ENCODE measurements at regions not wholly inside any gene's neighbourhood (a gene's known extent, or its start where the extent isn't known, plus 50 kb on each side); places are given as distances from the start of the nearest gene placed in this dataset.
"Not testable (repeated sequence)": the region's sequence is repeated elsewhere in the genome, so short reads cannot be mapped to it uniquely, and the experiment has no call there.

DNA sequence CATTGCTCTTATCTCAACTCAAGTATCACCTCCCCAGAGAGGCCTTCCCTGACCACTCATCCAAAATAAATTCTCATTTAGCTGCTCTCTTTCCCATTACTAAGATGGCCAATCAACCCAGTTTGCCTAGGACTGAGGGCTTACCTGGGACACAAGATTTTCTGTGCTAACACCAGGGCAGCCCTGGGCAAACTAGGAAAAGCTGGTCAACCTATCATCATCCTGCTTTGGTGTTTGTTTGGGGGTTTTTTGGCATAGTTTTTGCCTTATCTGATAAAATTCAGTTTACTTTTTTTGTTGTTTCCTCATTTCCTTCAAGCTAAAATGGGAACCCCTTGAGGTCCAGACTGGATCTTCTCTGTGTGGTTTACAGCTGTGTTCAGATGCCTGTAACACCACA is 131.4 kb upstream of the NR2F2 start:
- H3K9me3 ChIP-seq (ENCODE audit: insufficient read depth, low read depth, low read length), result no peaks in the 10 kb centered on the region
- no peaks in the 10 kb centered on the region for H3F3A ChIP-seq (ENCODE audit: low read depth)
- H3K4me3 ChIP-seq (ENCODE audit: low read length, poor library complexity, severe bottlenecking), result no peak overlapping the region
- no peaks in the 10 kb centered on the region for H3K79me2 ChIP-seq (ENCODE audit: insufficient read depth, low read length)
- no peak overlapping the region for H3K9ac ChIP-seq (ENCODE audit: low read depth, low read length, poor library complexity, severe bottlenecking)
- no peaks in the 10 kb centered on the region for H3K27me3 ChIP-seq (ENCODE audit: insufficient read depth, low read length, poor library complexity, severe bottlenecking)
- no peaks in the 10 kb centered on the region for H4K20me1 ChIP-seq (ENCODE audit: insufficient read depth, low read length, poor library complexity, severe bottlenecking)
- H3K4me1 ChIP-seq (ENCODE audit: insufficient read depth, low read length, poor library complexity, severe bottlenecking), result no peaks in the 10 kb centered on the region
- no peaks in the 10 kb centered on the region for H3K36me3 ChIP-seq (ENCODE audit: insufficient read depth, low read length)
- TF ChIP-seq, protein P1, sequence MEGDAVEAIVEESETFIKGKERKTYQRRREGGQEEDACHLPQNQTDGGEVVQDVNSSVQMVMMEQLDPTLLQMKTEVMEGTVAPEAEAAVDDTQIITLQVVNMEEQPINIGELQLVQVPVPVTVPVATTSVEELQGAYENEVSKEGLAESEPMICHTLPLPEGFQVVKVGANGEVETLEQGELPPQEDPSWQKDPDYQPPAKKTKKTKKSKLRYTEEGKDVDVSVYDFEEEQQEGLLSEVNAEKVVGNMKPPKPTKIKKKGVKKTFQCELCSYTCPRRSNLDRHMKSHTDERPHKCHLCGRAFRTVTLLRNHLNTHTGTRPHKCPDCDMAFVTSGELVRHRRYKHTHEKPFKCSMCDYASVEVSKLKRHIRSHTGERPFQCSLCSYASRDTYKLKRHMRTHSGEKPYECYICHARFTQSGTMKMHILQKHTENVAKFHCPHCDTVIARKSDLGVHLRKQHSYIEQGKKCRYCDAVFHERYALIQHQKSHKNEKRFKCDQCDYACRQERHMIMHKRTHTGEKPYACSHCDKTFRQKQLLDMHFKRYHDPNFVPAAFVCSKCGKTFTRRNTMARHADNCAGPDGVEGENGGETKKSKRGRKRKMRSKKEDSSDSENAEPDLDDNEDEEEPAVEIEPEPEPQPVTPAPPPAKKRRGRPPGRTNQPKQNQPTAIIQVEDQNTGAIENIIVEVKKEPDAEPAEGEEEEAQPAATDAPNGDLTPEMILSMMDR (conservative IDR thresholded peaks at IDR 0.05; ENCODE audit: low read length), result no peak
- TF ChIP-seq EZH2phosphoT487 (IDR thresholded peaks at IDR 0.05; ENCODE audit: borderline replicate concordance), result no peak
- H3K9me2 ChIP-seq (replicated peaks; ENCODE audit: low read depth, low read length), result no peaks in the 10 kb centered on the region
- no peak overlapping the region for H3K4me2 ChIP-seq (ENCODE audit: low read depth, low read length, poor library complexity, severe bottlenecking)
- no peak overlapping the region for H2AFZ ChIP-seq (ENCODE audit: low read length)

DNA sequence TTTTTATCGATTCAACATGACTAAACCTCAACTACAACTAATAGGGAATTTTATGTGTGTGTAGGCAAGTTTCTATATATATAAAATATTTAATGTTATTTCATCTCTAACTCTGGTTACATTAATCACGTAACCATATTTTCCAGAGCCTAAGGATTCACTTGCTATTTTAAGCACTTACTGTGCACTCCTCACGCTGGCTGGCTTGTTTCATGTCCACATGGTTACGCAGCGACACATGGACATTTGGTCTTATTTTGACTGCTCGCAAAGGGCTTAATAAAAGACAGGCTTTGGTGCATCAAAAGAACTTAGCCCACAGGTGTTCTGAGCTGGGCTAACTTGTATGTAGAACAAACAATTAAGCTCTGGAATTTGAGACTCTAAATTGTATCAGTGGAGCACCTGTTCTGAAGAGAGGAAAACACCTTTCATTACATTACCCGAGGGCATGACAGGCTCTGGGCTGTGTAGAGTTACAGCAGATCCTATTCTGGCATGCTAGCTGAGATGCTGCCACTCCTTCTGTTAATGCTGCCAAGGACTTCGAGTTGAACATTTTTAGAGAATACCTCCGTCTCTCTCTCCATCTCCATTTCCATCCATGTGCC is 130.0 kb upstream of the NR2F2 start:
- H3K9me3 ChIP-seq (ENCODE audit: insufficient read depth, low read depth, low read length), result no peaks in the 10 kb centered on the region
- no peak overlapping the region for H2AFZ ChIP-seq (ENCODE audit: low read length)
- H3K79me2 ChIP-seq (ENCODE audit: insufficient read depth, low read length), result no peaks in the 10 kb centered on the region
- no peak overlapping the region for H3K9ac ChIP-seq (ENCODE audit: low read depth, low read length, poor library complexity, severe bottlenecking)
- no peaks in the 10 kb centered on the region for H3K27me3 ChIP-seq (ENCODE audit: insufficient read depth, low read length, poor library complexity, severe bottlenecking)
- no peaks in the 10 kb centered on the region for H3K9me2 ChIP-seq (replicated peaks; ENCODE audit: low read depth, low read length)
- H3K36me3 ChIP-seq (ENCODE audit: insufficient read depth, low read length), result no peaks in the 10 kb centered on the region
- no peaks in the 10 kb centered on the region for H4K20me1 ChIP-seq (ENCODE audit: insufficient read depth, low read length, poor library complexity, severe bottlenecking)
- H3K4me2 ChIP-seq (ENCODE audit: low read depth, low read length, poor library complexity, severe bottlenecking), result no peak overlapping the region
- TF ChIP-seq EZH2phosphoT487 (IDR thresholded peaks at IDR 0.05; ENCODE audit: borderline replicate concordance), result no peak
- TF ChIP-seq, protein P1 (conservative IDR thresholded peaks at IDR 0.05; ENCODE audit: low read length), result no peak
- no peak overlapping the region for H3K4me3 ChIP-seq (ENCODE audit: low read length, poor library complexity, severe bottlenecking)
- H3K4me1 ChIP-seq (ENCODE audit: insufficient read depth, low read length, poor library complexity, severe bottlenecking), result no peaks in the 10 kb centered on the region
- H3F3A ChIP-seq (ENCODE audit: low read depth), result no peaks in the 10 kb centered on the region

DNA sequence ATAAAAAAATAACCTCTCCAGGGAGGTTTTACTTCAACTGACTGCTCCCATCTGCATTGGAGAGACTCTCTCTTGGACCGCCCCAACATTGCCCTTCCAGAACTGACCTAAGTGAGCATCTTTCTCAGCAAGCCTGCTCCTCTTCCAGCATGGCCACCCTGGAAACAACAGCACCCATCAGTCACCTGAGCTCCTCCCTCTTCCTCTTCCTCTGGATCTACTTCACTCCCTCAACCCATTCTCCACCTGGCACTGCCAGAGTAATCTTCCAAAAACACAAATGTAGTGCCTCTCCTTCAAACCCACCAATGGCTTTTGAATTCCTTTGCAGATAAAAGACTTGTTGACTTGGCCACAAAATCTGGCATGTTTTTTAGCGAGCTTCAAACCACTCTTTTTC is 128.8 kb upstream of the NR2F2 start:
- Histone ChIP-seq H3K4me2 (ENCODE audit: low read depth, low read length, poor library complexity, severe bottlenecking) (no peak overlapping the region), H3K27me3 (ENCODE audit: insufficient read depth, low read length, poor library complexity, severe bottlenecking) (no peaks in the 10 kb centered on the region), H2AFZ (ENCODE audit: low read length) (no peak overlapping the region), H3K36me3 (ENCODE audit: insufficient read depth, low read length) (no peaks in the 10 kb centered on the region), H3K4me1 (ENCODE audit: insufficient read depth, low read length, poor library complexity, severe bottlenecking) (no peaks in the 10 kb centered on the region), H3K9me3 (ENCODE audit: insufficient read depth, low read depth, low read length) (no peaks in the 10 kb centered on the region), H3F3A (ENCODE audit: low read depth) (no peaks in the 10 kb centered on the region), H3K9ac (ENCODE audit: low read depth, low read length, poor library complexity, severe bottlenecking) (no peak overlapping the region), H3K9me2 (replicated peaks; ENCODE audit: low read depth, low read length) (no peaks in the 10 kb centered on the region), H4K20me1 (ENCODE audit: insufficient read depth, low read length, poor library complexity, severe bottlenecking) (no peaks in the 10 kb centered on the region), H3K4me3 (ENCODE audit: low read length, poor library complexity, severe bottlenecking) (no peak overlapping the region), H3K79me2 (ENCODE audit: insufficient read depth, low read length) (no peaks in the 10 kb centered on the region)
- TF ChIP-seq EZH2phosphoT487 (IDR thresholded peaks at IDR 0.05; ENCODE audit: borderline replicate concordance), result no peak
- TF ChIP-seq, protein P1 (conservative IDR thresholded peaks at IDR 0.05; ENCODE audit: low read length), result no peak

DNA sequence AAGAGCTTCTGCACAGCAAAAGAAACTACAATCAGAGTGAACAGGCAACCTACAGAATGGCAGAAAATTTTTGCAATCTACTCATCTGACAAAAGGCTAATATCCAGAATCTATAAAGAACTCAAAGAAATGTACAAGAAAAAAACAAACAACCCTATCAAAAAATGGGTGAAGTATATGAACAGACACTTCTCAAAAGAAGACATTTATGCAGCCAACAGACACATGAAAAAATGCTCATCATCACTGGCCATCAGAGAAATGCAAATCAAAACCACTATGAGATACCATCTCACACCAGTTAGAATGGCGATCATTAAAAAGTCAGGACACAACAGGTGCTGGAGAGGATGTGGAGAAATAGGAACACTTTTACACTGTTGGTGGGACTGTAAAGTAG is 124.9 kb upstream of the NR2F2 start:
- H4K20me1 ChIP-seq (ENCODE audit: insufficient read depth, low read length, poor library complexity, severe bottlenecking); H3F3A ChIP-seq (ENCODE audit: low read depth); H3K27me3 ChIP-seq (ENCODE audit: insufficient read depth, low read length, poor library complexity, severe bottlenecking); H3K4me1 ChIP-seq (ENCODE audit: insufficient read depth, low read length, poor library complexity, severe bottlenecking); H3K4me3 ChIP-seq (ENCODE audit: low read length, poor library complexity, severe bottlenecking); H3K9me2 ChIP-seq (replicated peaks; ENCODE audit: low read depth, low read length); H3K4me2 ChIP-seq (ENCODE audit: low read depth, low read length, poor library complexity, severe bottlenecking); H3K36me3 ChIP-seq (ENCODE audit: insufficient read depth, low read length); H3K9ac ChIP-seq (ENCODE audit: low read depth, low read length, poor library complexity, severe bottlenecking); H3K79me2 ChIP-seq (ENCODE audit: insufficient read depth, low read length); H3K9me3 ChIP-seq (ENCODE audit: insufficient read depth, low read depth, low read length); H2AFZ ChIP-seq (ENCODE audit: low read length): not testable (repeated sequence)
